ENCODE measurements at regions not wholly inside any gene's neighbourhood (a gene's known extent, or its start where the extent isn't known, plus 50 kb on each side); places are given as distances from the start of the nearest gene placed in this dataset.

DNA sequence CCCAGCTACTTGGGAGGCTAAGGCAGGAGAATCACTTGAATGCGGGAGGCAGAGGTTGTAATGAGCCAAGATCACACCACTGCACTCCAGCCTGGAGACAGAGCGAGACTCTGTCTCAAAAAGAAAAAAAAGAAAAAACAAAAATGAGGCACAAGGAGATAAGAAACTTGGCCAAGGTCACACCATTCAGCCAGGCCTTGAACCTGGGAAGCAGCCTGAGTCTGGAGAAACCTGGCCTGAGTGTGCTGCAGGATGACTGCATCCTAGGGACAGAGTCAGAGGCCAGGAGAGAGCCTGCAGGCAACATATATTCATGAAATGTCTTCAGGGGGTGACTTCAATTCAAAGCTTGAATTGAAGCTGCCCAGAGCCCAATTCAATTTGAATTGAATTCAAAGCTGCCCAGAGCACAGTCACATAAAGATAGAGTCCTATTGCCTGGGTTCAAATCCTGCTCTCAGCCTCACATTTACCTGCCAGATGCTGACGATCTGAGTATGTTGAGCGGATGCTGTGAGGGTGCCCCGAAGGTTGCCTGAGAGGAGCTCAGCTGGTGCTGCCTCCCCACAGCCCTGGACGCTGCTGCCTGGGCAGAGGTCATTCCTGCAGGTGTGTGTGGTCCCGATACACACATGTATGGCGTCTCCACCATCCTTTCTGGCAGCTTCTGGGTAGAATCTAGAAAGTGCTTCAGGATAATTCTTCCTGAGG is 307.7 kb downstream of the AJAP1 start:
- no peaks in the 10 kb centered on the region for H3K36me3 ChIP-seq
- no peak for DNase-seq (ENCODE audit: low spot score in 2 of 2)
- intact Hi-C loops (cut with DNase I; ENCODE audit: low total_unique reads) = no loop called here
- H3K27ac ChIP-seq = no peak overlapping the region
- no peak for TF ChIP-seq POLR2AphosphoS5 (IDR thresholded peaks at IDR 0.05)
- TF ChIP-seq POLR2A (IDR thresholded peaks at IDR 0.05) = no peak
- TF ChIP-seq, protein P1, sequence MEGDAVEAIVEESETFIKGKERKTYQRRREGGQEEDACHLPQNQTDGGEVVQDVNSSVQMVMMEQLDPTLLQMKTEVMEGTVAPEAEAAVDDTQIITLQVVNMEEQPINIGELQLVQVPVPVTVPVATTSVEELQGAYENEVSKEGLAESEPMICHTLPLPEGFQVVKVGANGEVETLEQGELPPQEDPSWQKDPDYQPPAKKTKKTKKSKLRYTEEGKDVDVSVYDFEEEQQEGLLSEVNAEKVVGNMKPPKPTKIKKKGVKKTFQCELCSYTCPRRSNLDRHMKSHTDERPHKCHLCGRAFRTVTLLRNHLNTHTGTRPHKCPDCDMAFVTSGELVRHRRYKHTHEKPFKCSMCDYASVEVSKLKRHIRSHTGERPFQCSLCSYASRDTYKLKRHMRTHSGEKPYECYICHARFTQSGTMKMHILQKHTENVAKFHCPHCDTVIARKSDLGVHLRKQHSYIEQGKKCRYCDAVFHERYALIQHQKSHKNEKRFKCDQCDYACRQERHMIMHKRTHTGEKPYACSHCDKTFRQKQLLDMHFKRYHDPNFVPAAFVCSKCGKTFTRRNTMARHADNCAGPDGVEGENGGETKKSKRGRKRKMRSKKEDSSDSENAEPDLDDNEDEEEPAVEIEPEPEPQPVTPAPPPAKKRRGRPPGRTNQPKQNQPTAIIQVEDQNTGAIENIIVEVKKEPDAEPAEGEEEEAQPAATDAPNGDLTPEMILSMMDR (IDR thresholded peaks at IDR 0.05) = no peak
- no peaks in the 10 kb centered on the region for H3K4me1 ChIP-seq
- H3K4me3 ChIP-seq = no peak overlapping the region
- no peaks in the 10 kb centered on the region for H3K9me3 ChIP-seq
- peaks cover 0 to 32% of the 10 kb centered on the region in 2 donors for H3K27me3 ChIP-seq

DNA sequence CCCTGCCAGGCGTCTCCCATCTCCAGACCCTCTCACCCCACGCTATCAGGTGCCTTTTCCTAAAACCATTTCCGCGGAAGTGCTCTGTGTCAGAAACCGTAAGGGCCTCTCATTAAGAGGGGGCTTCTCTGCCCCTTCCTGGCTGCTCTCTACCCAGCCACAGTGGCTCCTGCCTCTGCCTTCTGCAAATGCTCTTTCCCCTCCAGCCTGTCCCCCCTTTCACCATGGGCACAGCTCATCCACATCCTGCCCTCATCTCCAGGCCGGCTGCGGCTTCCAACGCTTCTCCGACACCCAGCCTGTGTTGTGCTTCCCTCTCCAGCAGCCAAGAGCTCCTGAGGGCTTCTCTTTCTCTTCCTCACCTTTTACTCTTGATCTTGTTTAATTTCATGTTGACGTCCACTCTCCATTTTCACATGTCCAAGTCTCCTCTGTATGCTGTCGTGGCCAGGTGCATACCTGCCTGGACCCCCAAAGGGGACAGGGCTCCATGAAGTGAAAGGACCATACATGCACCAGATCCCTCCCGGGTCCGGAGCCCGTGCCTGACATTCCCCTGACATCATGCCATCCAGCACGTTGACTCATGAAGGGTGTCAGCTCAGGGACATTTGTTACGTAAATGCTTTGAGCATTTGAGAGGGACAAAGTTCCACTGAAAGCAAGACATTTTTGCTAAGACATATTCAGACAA is 306.5 kb downstream of the AJAP1 start:
- H3K36me3 ChIP-seq = no peaks in the 10 kb centered on the region
- no peak overlapping the region for H3K27ac ChIP-seq
- H3K27me3 ChIP-seq = peaks cover 0 to 31% of the 10 kb centered on the region in 2 donors
- no peak for DNase-seq (ENCODE audit: low spot score in 2 of 2)
- intact Hi-C loops (cut with DNase I; ENCODE audit: low total_unique reads) = no loop called here
- no peaks in the 10 kb centered on the region for H3K4me1 ChIP-seq
- H3K4me3 ChIP-seq = no peak overlapping the region
- no peaks in the 10 kb centered on the region for H3K9me3 ChIP-seq
- TF ChIP-seq POLR2A (IDR thresholded peaks at IDR 0.05) = no peak
- no peak for TF ChIP-seq POLR2AphosphoS5 (IDR thresholded peaks at IDR 0.05)
- TF ChIP-seq, protein P1 (IDR thresholded peaks at IDR 0.05) = no peak

- TF ChIP-seq, protein P1 (IDR thresholded peaks at IDR 0.05) = no peak
- TF ChIP-seq POLR2AphosphoS5 (IDR thresholded peaks at IDR 0.05) = no peak
- no peak for TF ChIP-seq POLR2A (IDR thresholded peaks at IDR 0.05)
- Histone ChIP-seq H3K4me1 (no peaks in the 10 kb centered on the region), H3K9me3 (no peaks in the 10 kb centered on the region), H3K27me3 (peaks cover 0 to 29% of the 10 kb centered on the region in 2 donors), H3K36me3 (no peaks in the 10 kb centered on the region), H3K27ac (no peak overlapping the region), H3K4me3 (no peak overlapping the region)
- no peak for DNase-seq (ENCODE audit: low spot score in 2 of 2)
- intact Hi-C loops (cut with DNase I; ENCODE audit: low total_unique reads) = no loop called here
Measured at GRCh38 chr1:4960336-4960735, 305.9 kb downstream of the AJAP1 start.

GRCh38 chr1:4959216-4959615 is 304.8 kb downstream of the AJAP1 start:
- H3K27ac ChIP-seq = no peak overlapping the region
- peak in 1 of 2 donors; percentile 36 for DNase-seq (ENCODE audit: low spot score in 2 of 2)
- intact Hi-C loops (cut with DNase I; ENCODE audit: low total_unique reads) = no loop called here
- no peak overlapping the region for H3K4me3 ChIP-seq
- no peaks in the 10 kb centered on the region for H3K4me1 ChIP-seq
- peaks cover 0 to 29% of the 10 kb centered on the region in 2 donors for H3K27me3 ChIP-seq
- H3K36me3 ChIP-seq = no peaks in the 10 kb centered on the region
- no peak for TF ChIP-seq POLR2AphosphoS5 (IDR thresholded peaks at IDR 0.05)
- TF ChIP-seq, protein P1 (IDR thresholded peaks at IDR 0.05) = no peak
- no peak for TF ChIP-seq POLR2A (IDR thresholded peaks at IDR 0.05)
- peaks cover 0 to 5% of the 10 kb centered on the region in 2 donors for H3K9me3 ChIP-seq

- TF ChIP-seq, protein P1 (IDR thresholded peaks at IDR 0.05) = no peak
- no peak for TF ChIP-seq POLR2AphosphoS5 (IDR thresholded peaks at IDR 0.05)
- no peak for TF ChIP-seq POLR2A (IDR thresholded peaks at IDR 0.05)
- Histone ChIP-seq H3K9me3 (peaks cover 5 to 23% of the 10 kb centered on the region in 2 donors), H3K4me1 (no peaks in the 10 kb centered on the region), H3K4me3 (no peak overlapping the region), H3K36me3 (no peaks in the 10 kb centered on the region), H3K27ac (no peak overlapping the region), H3K27me3 (peaks cover 0 to 9% of the 10 kb centered on the region in 2 donors)
- intact Hi-C loops (cut with DNase I; ENCODE audit: low total_unique reads) = loop anchor here (2.0 kb wide), 1 partner anchor 62 kb away; no protein-coding TSS in a partner anchor
- DNase-seq (ENCODE audit: low spot score in 2 of 2) = no peak
Measured at GRCh38 chr1:4957027-4957426, 302.6 kb downstream of the AJAP1 start.

All from breast epithelium (tissue), 4 donors.